HepG2 (cell line): ENCODE measurements at regions not wholly inside any gene's neighbourhood (a gene's known extent, or its start where the extent isn't known, plus 50 kb on each side); places are given as distances from the start of the nearest gene placed in this dataset.

ENCODE experiments used
- ATAC-seq: fragments of 200-7000 bp; cut with Tn5 transposase; 3 replicates; pipeline ENCODE4 v1.9.1; 2020; ENCODE audit warnings: mild to moderate bottlenecking, moderate library complexity
- BruUV-seq: library from RNA; stranded (reverse); fragments of 400-500 nt; replicated peaks from 2 replicates; lab custom pipeline; 2021; lab: Mats Ljungman, UMichigan
- CTCF ChIA-PET: fragments of 300-600 bp; formaldehyde crosslinking; extraction: SDS; loops from one replicate; lab custom pipeline; 2021; ENCODE audit warnings: low total read pairs, inconsistent platforms, low intra/inter-chr PET ratio; lab: Yijun Ruan, JAX
- POLR2A ChIA-PET: fragments of 350-600 bp; sonication (Branson Sonifier 250); formaldehyde crosslinking; loops from one replicate; lab custom pipeline; 2020; ENCODE audit warnings: antibody characterized with exemption, inconsistent platforms; lab: Yijun Ruan, JAX
- DNase-seq: peaks from one replicate; pipeline ENCODE4 v3.0.0-alpha.2; 2015; ENCODE audit warnings: low spot score
- FAIRE-seq: peaks from 3 replicates; lab custom pipeline; 2011; peaks lifted over from hg19 to GRCh38; lab: Jason Lieb, UNC
- H2AFZ ChIP-seq: one replicate; pipeline ENCODE4 v1.6.1; 2011; ENCODE audit warnings: low read length, inconsistent platforms
- H3K27ac ChIP-seq: fragments of 300-600 bp; 3 replicates; pipeline ENCODE4 v1.8.0; 2011; ENCODE audit warnings: mixed run types, mild to moderate bottlenecking, mixed read lengths, low read length, inconsistent platforms; ENCODE audit not compliant: insufficient read depth; ENCODE audit errors: extremely low read length
- H3K27me3 ChIP-seq, 2 experiments: fragments of 200-600 bp in 1 of 2; 2 replicates in 1 of 2; 3 replicates in 1 of 2; pipeline versions ENCODE4 v1.6.0 to v1.8.0; 2011; ENCODE audit warnings: low read length in 2 of 2, mild to moderate bottlenecking in 2 of 2, moderate library complexity in 2 of 2, inconsistent platforms in 1 of 2; ENCODE audit not compliant: insufficient read depth in 2 of 2, control insufficient read depth in 1 of 2
- H3K36me3 ChIP-seq, 2 experiments: fragments of 200-600 bp in 1 of 2; replicated peaks in 1 of 2; 2 replicates in 1 of 2; 3 replicates in 1 of 2; pipeline versions ENCODE4 v1.5.1 to v1.8.0; 2011; ENCODE audit warnings: low read length in 2 of 2, inconsistent platforms in 1 of 2; ENCODE audit not compliant: insufficient read depth in 2 of 2, control insufficient read depth in 1 of 2
- H3K4me1 ChIP-seq: 2 replicates; pipeline ENCODE4 v1.5.1; 2012; ENCODE audit warnings: low read length, inconsistent platforms; ENCODE audit not compliant: insufficient read depth
- H3K4me2 ChIP-seq: 2 replicates; pipeline ENCODE4 v1.6.0; 2011; ENCODE audit warnings: low read depth, low read length, inconsistent platforms
- H3K4me3 ChIP-seq, 3 experiments: fragments of 200-600 bp in 1 of 3; sonication (generic), shearing (Covaris generic) in 1 of 3; replicated peaks in 1 of 3; 2 replicates each; pipeline ENCODE4 v1.5.1; 2011 to 2016; ENCODE audit warnings: low read length in 3 of 3, inconsistent platforms in 2 of 3, low read depth in 2 of 3, mild to moderate bottlenecking in 2 of 3, control low read depth in 1 of 3, mixed read lengths in 1 of 3; ENCODE audit not compliant: insufficient read depth in 1 of 3
- H3K79me2 ChIP-seq: one replicate; pipeline ENCODE4 v1.6.1; 2011; ENCODE audit warnings: low read length, inconsistent platforms; ENCODE audit not compliant: insufficient read depth
- H3K9ac ChIP-seq: 2 replicates; pipeline ENCODE4 v1.6.0; 2011; ENCODE audit warnings: mild to moderate bottlenecking, low read depth, low read length, inconsistent platforms; ENCODE audit not compliant: insufficient read depth
- H3K9me3 ChIP-seq: 2 replicates; pipeline ENCODE4 v1.5.1; 2012; ENCODE audit warnings: mild to moderate bottlenecking, low read length
- H4K20me1 ChIP-seq: 2 replicates; pipeline ENCODE4 v1.6.0; 2011; ENCODE audit warnings: inconsistent platforms, mild to moderate bottlenecking, low read length, moderate library complexity; ENCODE audit not compliant: insufficient read depth
- CBX5 ChIP-seq: sonication (generic); formaldehyde crosslinking; IDR thresholded peaks from 2 replicates; pipeline ENCODE4 v1.4.0; 2020; ENCODE audit warnings: missing genetic modification reagents, borderline replicate concordance
- ESRRA ChIP-seq: sonication (generic); formaldehyde crosslinking; IDR thresholded peaks from 2 replicates; pipeline ENCODE4 v1.5.1; 2020; ENCODE audit warnings: mild to moderate bottlenecking, low read depth, missing genetic modification reagents
- JUND ChIP-seq: sonication (generic); formaldehyde crosslinking; IDR thresholded peaks from 2 replicates; pipeline ENCODE4 v1.8.0; 2022; ENCODE audit warnings: mild to moderate bottlenecking, missing genetic modification reagents
- SAFB2 ChIP-seq: sonication (generic); formaldehyde crosslinking; IDR thresholded peaks from 2 replicates; pipeline ENCODE4 v1.5.1; 2020; ENCODE audit warnings: missing genetic modification reagents, low read depth, mild to moderate bottlenecking, borderline replicate concordance
- SRY ChIP-seq: sonication (generic); formaldehyde crosslinking; IDR thresholded peaks from 2 replicates; pipeline ENCODE4 v1.8.0; 2022; ENCODE audit warnings: mild to moderate bottlenecking, missing genetic modification reagents
- ZFY ChIP-seq: sonication (generic); formaldehyde crosslinking; IDR thresholded peaks from 2 replicates; pipeline ENCODE4 v1.4.0; 2020; ENCODE audit warnings: missing genetic modification reagents
- ZNF30 ChIP-seq: sonication (generic); formaldehyde crosslinking; IDR thresholded peaks from 2 replicates; pipeline ENCODE4 v1.5.0; 2020; ENCODE audit warnings: mild to moderate bottlenecking, missing genetic modification reagents
- ZNF326 ChIP-seq: sonication (generic); formaldehyde crosslinking; IDR thresholded peaks from 2 replicates; pipeline ENCODE4 v1.4.0; 2020; ENCODE audit warnings: missing genetic modification reagents, borderline replicate concordance
- ZNF597 ChIP-seq: sonication (generic); formaldehyde crosslinking; IDR thresholded peaks from 2 replicates; pipeline ENCODE4 v1.5.0; 2020; ENCODE audit warnings: missing genetic modification reagents
- WGBS: methylation state at CpG from one replicate; pipeline ENCODE4 v1.1.6; 2017; ENCODE audit warnings: low lambda C conversion rate; 5-methylcytosine and 5-hydroxymethylcytosine counted together
- in situ Hi-C: cut with HindIII; loops from 2 replicates; pipeline ENCODE4 v1.10.0; 2017; ENCODE audit warnings: low pct_unique_long_range_greater_than_20kb; ENCODE audit not compliant: extremely low pct_ligation_motif_present
- intact Hi-C: fragments of 100-400 bp; cut with micrococcal nuclease; formaldehyde crosslinking; loops from one replicate; pipeline ENCODE4 v1.10.0; 2022; ENCODE audit not compliant: unreplicated experiment
- TF ChIP-seq, protein P1 (sequence below): sonication (generic); formaldehyde crosslinking; IDR thresholded peaks from 2 replicates; pipeline ENCODE4 v1.8.0; 2022; ENCODE audit warnings: mild to moderate bottlenecking, missing genetic modification reagents; ENCODE audit not compliant: insufficient replicate concordance

- CTCF ChIA-PET = no interaction called here
- Histone ChIP-seq H3K4me1 (peaks cover 66% of the 10 kb centered on the region), H3K27me3 (no peaks in the 10 kb centered on the region; a peak in 1 of 5 replicates), H3K9ac (no peak overlapping the region), H2AFZ (no peak overlapping the region), H3K27ac (peak overlapping the region; percentile 91), H3K4me3 (no peak overlapping the region), H4K20me1 (no peaks in the 10 kb centered on the region), H3K79me2 (no peaks in the 10 kb centered on the region), H3K9me3 (no peaks in the 10 kb centered on the region), H3K36me3 (no peaks in the 10 kb centered on the region), H3K4me2 (peak overlapping the region; percentile 41; the same call in 1 of the 2 replicates)
- no peak for DNase-seq
- no peak for ATAC-seq
- no TSS peak for BruUV-seq
- TF ChIP-seq JUND (no peak), SRY (CRISPR knock-in tag) (no peak), ZNF597 (no peak), ZFY (no peak), CBX5 (CRISPR knock-in tag) (no peak), ZNF30 (CRISPR knock-in tag) (no peak), SAFB2 (no peak), ZNF326 (CRISPR knock-in tag) (no peak), ESRRA (CRISPR knock-in tag) (no peak)
- TF ChIP-seq, protein P1, sequence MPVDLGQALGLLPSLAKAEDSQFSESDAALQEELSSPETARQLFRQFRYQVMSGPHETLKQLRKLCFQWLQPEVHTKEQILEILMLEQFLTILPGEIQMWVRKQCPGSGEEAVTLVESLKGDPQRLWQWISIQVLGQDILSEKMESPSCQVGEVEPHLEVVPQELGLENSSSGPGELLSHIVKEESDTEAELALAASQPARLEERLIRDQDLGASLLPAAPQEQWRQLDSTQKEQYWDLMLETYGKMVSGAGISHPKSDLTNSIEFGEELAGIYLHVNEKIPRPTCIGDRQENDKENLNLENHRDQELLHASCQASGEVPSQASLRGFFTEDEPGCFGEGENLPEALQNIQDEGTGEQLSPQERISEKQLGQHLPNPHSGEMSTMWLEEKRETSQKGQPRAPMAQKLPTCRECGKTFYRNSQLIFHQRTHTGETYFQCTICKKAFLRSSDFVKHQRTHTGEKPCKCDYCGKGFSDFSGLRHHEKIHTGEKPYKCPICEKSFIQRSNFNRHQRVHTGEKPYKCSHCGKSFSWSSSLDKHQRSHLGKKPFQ (CRISPR knock-in tag) = no peak
- in situ Hi-C loops (loop anchor here (5.0 to 10.0 kb wide), 2 partner anchors 283 to 506 kb away; partner anchors contain the start of gene MARCKS), intact Hi-C loops (no loop called here)
- WGBS = 83% methylated on average over 4 of the region's 4 CpGs
- POLR2A ChIA-PET = interaction anchor here (1.1 to 4.3 kb wide), 11 partner anchors 10 to 528 kb away, joined by 4 to 54 read pairs (median 8); no protein-coding TSS in a partner anchor
- FAIRE-seq = no peak
Measured at GRCh38 chr6:113351173-113351834, 505.8 kb upstream of the MARCKS start.
